PC-9 (cell line): ENCODE measurements at regions not wholly inside any gene's neighbourhood (a gene's known extent, or its start where the extent isn't known, plus 50 kb on each side); places are given as distances from the start of the nearest gene placed in this dataset.

Experiments used
- CTCF ChIP-seq: fragments of 200-600 bp; sonication (generic); conservative IDR thresholded peaks from 2 replicates; pipeline ENCODE4 v1.6.1; 2017; ENCODE audit warnings: mixed run types, antibody characterized with exemption, mild to moderate bottlenecking, moderate library complexity
- EZH2 ChIP-seq: fragments of 200-600 bp; sonication (generic); IDR thresholded peaks from 2 replicates; pipeline ENCODE4 v1.8.0; 2017; ENCODE audit warnings: antibody characterized with exemption, low read depth

- TF ChIP-seq CTCF (no peak), EZH2 (no peak)
Measured at GRCh38 chr13:78971355-78972025, 312.5 kb upstream of the OBI1 start.
